Effector memory CD4-positive, alpha-beta T cell (primary cell): ENCODE measurements at regions not wholly inside any gene's neighbourhood (a gene's known extent, or its start where the extent isn't known, plus 50 kb on each side); places are given as distances from the start of the nearest gene placed in this dataset.

ENCODE experiments used
- DNase-seq, 3 donors: peaks; one replicate each; pipeline ENCODE4 v3.0.0-alpha.2; 2020
- H3K27ac ChIP-seq: 2 replicates; pipeline ENCODE4 v1.7.0; 2013; ENCODE audit warnings: mild to moderate bottlenecking, low read length, moderate library complexity; ENCODE audit not compliant: insufficient read depth, poor library complexity, severe bottlenecking
- H3K27me3 ChIP-seq: replicated peaks from 2 replicates; pipeline ENCODE4 v1.7.0; 2013; ENCODE audit warnings: mild to moderate bottlenecking, low read length; ENCODE audit not compliant: insufficient read depth, control insufficient read depth, poor library complexity, severe bottlenecking
- H3K36me3 ChIP-seq: 2 replicates; pipeline ENCODE4 v1.7.0; 2013; ENCODE audit warnings: mild to moderate bottlenecking, low read length, moderate library complexity; ENCODE audit not compliant: control insufficient read depth, insufficient read depth
- H3K4me1 ChIP-seq: 2 replicates; pipeline ENCODE4 v1.7.0; 2013; ENCODE audit warnings: low read length, mild to moderate bottlenecking; ENCODE audit not compliant: control insufficient read depth, insufficient read depth, poor library complexity, severe bottlenecking
- H3K4me3 ChIP-seq: 2 replicates; pipeline ENCODE4 v1.7.0; 2013; ENCODE audit warnings: low read length, low read depth, mild to moderate bottlenecking; ENCODE audit not compliant: insufficient read depth, poor library complexity, severe bottlenecking
- H3K9me3 ChIP-seq: 2 replicates; pipeline ENCODE4 v1.7.0; 2013; ENCODE audit warnings: mild to moderate bottlenecking, low read length, moderate library complexity; ENCODE audit not compliant: control insufficient read depth

DNA sequence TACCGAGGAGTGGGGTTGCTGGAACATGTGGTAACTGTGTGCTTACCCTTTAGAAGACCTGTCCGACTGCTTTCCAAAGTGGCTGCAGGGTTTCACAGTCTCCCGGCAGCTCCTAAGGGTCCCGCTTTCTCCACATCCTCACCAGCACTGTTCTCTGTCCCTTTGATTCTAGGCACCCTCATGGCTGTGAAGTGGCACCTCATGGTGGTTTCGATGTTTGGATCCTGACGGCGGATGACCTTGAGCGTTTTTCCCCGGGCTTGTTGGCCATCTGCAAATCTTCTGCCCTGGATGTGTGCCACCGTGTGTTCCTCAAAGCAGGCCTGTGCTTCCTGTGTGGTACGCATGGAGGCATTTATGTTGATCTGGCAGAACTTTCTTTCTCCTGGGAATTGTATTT, 292.5 kb upstream of the HDAC4 start:
- Histone ChIP-seq H3K4me3 (no peak overlapping the region), H3K9me3 (no peaks in the 10 kb centered on the region), H3K4me1 (no peaks in the 10 kb centered on the region), H3K27ac (no peak overlapping the region), H3K36me3 (no peaks in the 10 kb centered on the region), H3K27me3 (no peaks in the 10 kb centered on the region)
- no peak for DNase-seq

DNA sequence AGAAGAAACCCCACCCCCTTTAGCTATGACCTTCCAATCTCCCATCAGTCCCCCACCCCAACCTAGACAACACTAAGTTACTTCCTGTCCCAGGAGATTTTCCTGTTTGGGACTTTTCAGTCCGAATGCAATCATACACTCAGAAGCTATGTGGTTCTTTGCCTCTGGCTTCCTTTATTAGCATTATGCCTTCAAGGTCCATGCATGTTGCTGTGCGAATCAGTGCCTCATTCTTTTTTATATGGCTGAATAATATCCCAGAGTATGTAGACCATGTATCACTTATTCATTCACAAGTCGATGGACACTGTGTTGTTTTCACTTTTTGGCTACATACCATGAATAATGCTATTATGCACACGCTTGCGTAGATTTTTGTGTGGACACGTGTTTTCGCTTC, 292.1 kb upstream of the HDAC4 start:
- Histone ChIP-seq H3K4me1 (no peaks in the 10 kb centered on the region), H3K27me3 (no peaks in the 10 kb centered on the region), H3K4me3 (no peak overlapping the region), H3K9me3 (no peaks in the 10 kb centered on the region), H3K27ac (no peak overlapping the region), H3K36me3 (no peaks in the 10 kb centered on the region)
- no peak for DNase-seq

GRCh38 chr2:239692362-239692851, 291.6 kb upstream of the HDAC4 start:
- Histone ChIP-seq H3K36me3 (no peaks in the 10 kb centered on the region), H3K4me3 (no peak overlapping the region), H3K27me3 (no peaks in the 10 kb centered on the region), H3K4me1 (no peaks in the 10 kb centered on the region), H3K9me3 (no peaks in the 10 kb centered on the region), H3K27ac (no peak overlapping the region)
- no peak for DNase-seq

- no peak for DNase-seq
- Histone ChIP-seq H3K27ac (no peak overlapping the region), H3K4me3 (no peak overlapping the region), H3K36me3 (no peaks in the 10 kb centered on the region), H3K9me3 (no peaks in the 10 kb centered on the region), H3K4me1 (no peaks in the 10 kb centered on the region), H3K27me3 (no peaks in the 10 kb centered on the region)
Observed at GRCh38 chr2:239691720-239692119, 290.9 kb upstream of the HDAC4 start.

DNA sequence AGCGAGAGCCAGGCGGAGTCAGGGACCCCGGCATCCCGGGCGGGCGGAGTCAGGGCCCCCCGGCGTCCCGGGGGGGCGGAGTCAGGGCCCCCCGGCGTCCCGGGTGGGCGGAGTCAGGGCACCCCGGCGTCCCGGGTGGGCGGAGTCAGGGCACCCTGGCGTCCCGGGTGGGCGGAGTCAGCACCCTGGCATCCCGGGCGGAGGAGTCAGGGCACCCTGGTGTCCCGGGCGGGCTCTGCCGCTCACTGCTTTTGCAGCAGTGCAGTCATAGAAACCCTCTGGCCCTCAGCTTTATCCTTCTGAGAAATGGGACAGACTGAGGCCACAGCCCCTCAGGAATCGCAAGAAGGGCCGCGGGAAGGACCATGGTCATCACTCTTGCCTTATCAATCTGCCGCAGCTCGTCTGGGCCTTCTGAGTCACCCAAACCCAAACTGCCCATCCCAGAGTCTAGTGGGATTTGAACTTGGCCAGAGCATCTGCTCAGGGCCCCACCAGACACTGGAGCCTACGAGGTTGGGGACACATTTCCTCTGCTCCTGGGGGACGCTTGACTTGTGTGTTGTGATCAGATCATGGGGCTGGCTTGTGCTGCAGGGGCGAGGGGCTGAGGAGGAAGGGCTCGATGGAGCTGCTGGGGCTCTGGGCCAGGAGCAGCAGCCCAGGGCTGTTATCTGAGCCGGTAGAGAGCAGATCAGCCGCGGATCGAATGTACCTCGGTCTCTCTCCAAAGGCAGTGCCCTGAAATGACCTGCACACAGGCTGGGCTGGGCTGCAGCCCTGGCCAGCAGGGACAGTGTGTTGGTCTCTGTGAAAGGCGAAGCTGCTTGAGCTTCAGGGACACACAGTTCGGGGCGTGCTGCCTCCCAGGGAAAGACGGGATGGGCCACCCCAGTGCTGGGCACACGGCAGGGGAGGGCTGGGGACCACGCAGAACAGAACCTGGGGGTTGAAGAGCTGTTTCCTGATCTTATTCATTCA, 290.1 kb upstream of the HDAC4 start:
- DNase-seq: no peak

GRCh38 chr2:239689985-239690384, 289.2 kb upstream of the HDAC4 start:
- H3K4me3 ChIP-seq: no peak overlapping the region

More for the DNA sequence above, 290.1 kb upstream of the HDAC4 start:
- Histone ChIP-seq H3K4me3 (no peak overlapping the region), H3K9me3 (no peaks in the 10 kb centered on the region), H3K27ac (no peak overlapping the region), H3K36me3 (no peaks in the 10 kb centered on the region), H3K4me1 (no peaks in the 10 kb centered on the region), H3K27me3 (no peaks in the 10 kb centered on the region)

GRCh38 chr2:239689410-239689809, 288.6 kb upstream of the HDAC4 start:
- no peaks in the 10 kb centered on the region for H3K27me3 ChIP-seq
- no peaks in the 10 kb centered on the region for H3K36me3 ChIP-seq
- H3K9me3 ChIP-seq: no peaks in the 10 kb centered on the region
- no peak overlapping the region for H3K4me3 ChIP-seq
- no peaks in the 10 kb centered on the region for H3K4me1 ChIP-seq
- DNase-seq: no peak
- no peak overlapping the region for H3K27ac ChIP-seq

More at GRCh38 chr2:239689985-239690384, 289.2 kb upstream of the HDAC4 start:
- H3K4me1 ChIP-seq: no peaks in the 10 kb centered on the region
- DNase-seq: no peak
- H3K9me3 ChIP-seq: no peaks in the 10 kb centered on the region
- no peak overlapping the region for H3K27ac ChIP-seq
- H3K36me3 ChIP-seq: no peaks in the 10 kb centered on the region
- H3K27me3 ChIP-seq: no peaks in the 10 kb centered on the region

DNA sequence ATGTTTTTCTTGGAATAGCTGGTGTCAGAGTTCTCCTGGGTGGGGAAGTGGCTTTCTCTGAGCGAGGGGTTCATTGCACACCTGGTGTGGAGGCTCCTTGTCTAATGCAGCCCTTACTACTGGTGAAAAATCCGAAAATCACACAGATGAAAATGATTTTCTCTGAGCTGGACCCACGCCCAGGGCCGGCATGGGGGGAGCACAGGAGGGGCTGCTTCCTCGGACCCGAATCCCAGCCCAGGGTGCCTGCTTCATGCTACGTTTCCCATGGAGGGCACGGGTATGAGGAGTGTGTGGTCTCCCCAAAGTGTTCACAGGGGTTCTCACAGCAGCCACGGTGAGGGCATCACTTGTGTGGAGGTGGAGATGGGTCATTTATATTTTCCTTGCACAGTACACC, 288.0 kb upstream of the HDAC4 start:
- H3K27me3 ChIP-seq: no peaks in the 10 kb centered on the region
- H3K36me3 ChIP-seq: no peaks in the 10 kb centered on the region
- no peak overlapping the region for H3K27ac ChIP-seq
- H3K9me3 ChIP-seq: no peaks in the 10 kb centered on the region
- no peaks in the 10 kb centered on the region for H3K4me1 ChIP-seq
- DNase-seq: no peak
- no peak overlapping the region for H3K4me3 ChIP-seq

DNA sequence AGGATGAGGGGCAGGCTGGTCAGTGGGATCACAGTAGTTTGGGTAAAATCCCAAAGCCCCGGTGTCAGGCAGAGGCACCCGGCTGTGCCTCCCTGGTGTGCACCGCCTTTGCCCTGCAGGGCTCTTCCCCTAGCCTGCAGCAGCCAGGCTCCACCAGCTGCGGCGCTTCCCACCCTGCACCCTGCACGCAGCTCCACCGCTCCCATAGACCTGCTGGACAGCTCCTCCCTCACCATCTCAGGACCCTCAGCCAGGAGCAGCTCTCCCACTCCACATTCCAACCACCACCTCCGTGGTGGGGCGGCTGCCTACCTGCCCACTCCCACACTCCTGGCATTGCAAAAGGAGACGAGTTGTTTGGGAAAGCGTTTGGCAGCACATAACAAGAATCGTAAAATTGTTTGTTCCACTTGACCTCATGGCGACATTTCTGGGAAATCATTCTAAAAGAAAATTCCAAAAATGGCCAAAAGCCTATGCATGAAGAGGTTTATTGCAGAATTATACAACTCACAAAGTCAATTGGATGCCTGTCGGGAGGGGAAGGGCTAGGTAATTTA, 287.4 kb upstream of the HDAC4 start:
- DNase-seq: no peak
- no peaks in the 10 kb centered on the region for H3K27me3 ChIP-seq
- H3K9me3 ChIP-seq: no peaks in the 10 kb centered on the region
- no peak overlapping the region for H3K27ac ChIP-seq
- H3K4me3 ChIP-seq: no peak overlapping the region
- no peaks in the 10 kb centered on the region for H3K36me3 ChIP-seq
- H3K4me1 ChIP-seq: no peaks in the 10 kb centered on the region

DNA sequence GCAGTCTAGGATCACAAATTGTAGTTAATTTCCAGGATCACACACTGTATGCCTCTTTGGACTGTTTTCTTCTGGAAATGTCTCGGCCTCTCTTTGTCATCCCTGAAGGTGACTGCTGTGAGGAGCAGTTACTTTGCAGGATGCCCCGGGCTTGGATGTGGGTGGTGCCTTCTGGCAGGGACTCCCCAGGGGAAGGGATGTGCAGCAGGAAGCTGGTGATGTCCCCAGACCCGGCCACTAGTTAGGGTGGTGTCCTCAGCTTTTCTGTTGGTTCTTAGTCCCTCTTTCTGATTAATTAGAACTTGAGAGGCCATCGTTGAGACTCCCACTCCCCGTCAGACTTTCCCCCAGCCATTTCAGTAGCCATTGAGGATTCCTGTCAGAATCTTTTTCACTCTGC, 286.6 kb upstream of the HDAC4 start:
- Histone ChIP-seq H3K4me3 (no peak overlapping the region), H3K27ac (no peak overlapping the region)
- no peak for DNase-seq

More for the DNA sequence above, 286.6 kb upstream of the HDAC4 start:
- no peaks in the 10 kb centered on the region for H3K9me3 ChIP-seq
- H3K36me3 ChIP-seq: no peaks in the 10 kb centered on the region
- H3K4me1 ChIP-seq: no peaks in the 10 kb centered on the region
- H3K27me3 ChIP-seq: no peaks in the 10 kb centered on the region
